ENCODE measurements at regions not wholly inside any gene's neighbourhood (a gene's known extent, or its start where the extent isn't known, plus 50 kb on each side); places are given as distances from the start of the nearest gene placed in this dataset.

DNA sequence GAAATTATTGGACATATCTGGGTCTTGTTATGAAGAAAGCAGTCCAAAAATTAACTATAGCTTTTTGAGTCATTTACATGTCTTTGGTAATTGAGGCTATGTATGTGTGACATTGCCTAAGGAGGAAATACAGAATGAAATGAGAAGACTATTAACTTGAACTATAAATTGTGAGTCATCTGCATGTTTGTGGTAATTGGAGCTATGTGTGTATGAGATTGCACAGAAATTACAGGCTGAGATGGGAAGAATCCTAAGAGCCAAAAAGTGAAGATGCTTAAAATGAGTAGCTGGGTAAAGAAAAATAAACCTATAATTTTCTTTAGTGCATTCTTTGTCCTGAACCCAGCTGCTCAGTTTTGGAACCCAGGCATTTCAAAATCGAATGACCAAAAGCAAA is 747.6 kb upstream of the EDIL3 start:
- Histone ChIP-seq H3T11ph (ENCODE audit: low read length) (no peak overlapping the region), H3K23me2 (ENCODE audit: insufficient read length, low read depth, low read length, poor library complexity, severe bottlenecking) (no peaks in the 10 kb centered on the region), H3K4me1 (ENCODE audit: insufficient read depth, low read length) (no peaks in the 10 kb centered on the region), H3K27me3 (ENCODE audit: insufficient read depth, low read length) (no peaks in the 10 kb centered on the region), H3K79me2 (ENCODE audit: insufficient read depth, low read length) (no peaks in the 10 kb centered on the region), H2BK120ac (ENCODE audit: low read depth, low read length, poor library complexity, severe bottlenecking) (no peak overlapping the region), H3K14ac (ENCODE audit: insufficient read depth, low read length) (no peak overlapping the region), H3K18ac (ENCODE audit: insufficient read length, low read depth, low read length) (no peak overlapping the region), H3K9me3 (ENCODE audit: control insufficient read depth, low read depth, low read length) (no peaks in the 10 kb centered on the region), H2BK20ac (ENCODE audit: low read depth, low read length, poor library complexity, severe bottlenecking) (no peak overlapping the region), H4K91ac (ENCODE audit: insufficient read length, low read depth, low read length) (no peak overlapping the region), H2BK15ac (ENCODE audit: low read depth, low read length) (no peak overlapping the region), H3K27ac (ENCODE audit: insufficient read length, low read depth, low read length) (no peak overlapping the region), H2BK12ac (ENCODE audit: insufficient read length, low read depth, low read length) (no peak overlapping the region), H4K20me1 (ENCODE audit: control insufficient read depth, insufficient read depth, insufficient read length) (no peaks in the 10 kb centered on the region), H4K5ac (ENCODE audit: insufficient read length, low read depth, low read length) (no peak overlapping the region), H3K23ac (ENCODE audit: insufficient read length, low read depth, low read length) (no peak overlapping the region), H4K8ac (replicated peaks; ENCODE audit: insufficient read length, low read depth, low read length) (no peak overlapping the region), H2AFZ (ENCODE audit: low read length) (no peak overlapping the region), H2BK5ac (ENCODE audit: insufficient read length, low read length) (no peak overlapping the region), H3K79me1 (ENCODE audit: insufficient read depth, low read depth, low read length, poor library complexity, severe bottlenecking) (no peaks in the 10 kb centered on the region), H3K4me2 (ENCODE audit: insufficient read depth, insufficient read length, low read length) (no peak overlapping the region), H3K9ac (ENCODE audit: extremely low read depth, insufficient read length, low read length) (no peak overlapping the region), H3K56ac (ENCODE audit: insufficient read length, low read depth, low read length) (no peak overlapping the region), H3K4ac (ENCODE audit: low read depth, low read length) (no peak overlapping the region), H2AK5ac (ENCODE audit: insufficient read length, low read length) (no peak overlapping the region)
- TF ChIP-seq, protein P1, sequence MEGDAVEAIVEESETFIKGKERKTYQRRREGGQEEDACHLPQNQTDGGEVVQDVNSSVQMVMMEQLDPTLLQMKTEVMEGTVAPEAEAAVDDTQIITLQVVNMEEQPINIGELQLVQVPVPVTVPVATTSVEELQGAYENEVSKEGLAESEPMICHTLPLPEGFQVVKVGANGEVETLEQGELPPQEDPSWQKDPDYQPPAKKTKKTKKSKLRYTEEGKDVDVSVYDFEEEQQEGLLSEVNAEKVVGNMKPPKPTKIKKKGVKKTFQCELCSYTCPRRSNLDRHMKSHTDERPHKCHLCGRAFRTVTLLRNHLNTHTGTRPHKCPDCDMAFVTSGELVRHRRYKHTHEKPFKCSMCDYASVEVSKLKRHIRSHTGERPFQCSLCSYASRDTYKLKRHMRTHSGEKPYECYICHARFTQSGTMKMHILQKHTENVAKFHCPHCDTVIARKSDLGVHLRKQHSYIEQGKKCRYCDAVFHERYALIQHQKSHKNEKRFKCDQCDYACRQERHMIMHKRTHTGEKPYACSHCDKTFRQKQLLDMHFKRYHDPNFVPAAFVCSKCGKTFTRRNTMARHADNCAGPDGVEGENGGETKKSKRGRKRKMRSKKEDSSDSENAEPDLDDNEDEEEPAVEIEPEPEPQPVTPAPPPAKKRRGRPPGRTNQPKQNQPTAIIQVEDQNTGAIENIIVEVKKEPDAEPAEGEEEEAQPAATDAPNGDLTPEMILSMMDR (conservative IDR thresholded peaks at IDR 0.05): no peak
- Mint-ChIP-seq H3K36me3 (ENCODE audit: insufficient read depth in 1 of 3, low read depth in 3 of 3) (no peaks in the 10 kb centered on the region), H3K9me3 (no peaks in the 10 kb centered on the region), H3K4me1 (no peaks in the 10 kb centered on the region), H3K4me3 (no peak overlapping the region), H3K27me3 (ENCODE audit: low read depth) (no peaks in the 10 kb centered on the region), H3K27ac (no peak overlapping the region)
- DNase-seq: no peak
- WGBS (ENCODE audit: extremely low coverage, insufficient read length, low lambda C conversion rate): no CpG with 5 or more reads among the region's 1 CpG

Data from H9 (cell line).